ENCODE measurements at regions not wholly inside any gene's neighbourhood (a gene's known extent, or its start where the extent isn't known, plus 50 kb on each side); places are given as distances from the start of the nearest gene placed in this dataset.
"Not testable (repeated sequence)": the region's sequence is repeated elsewhere in the genome, so short reads cannot be mapped to it uniquely, and the experiment has no call there.

- H3K27me3 Mint-ChIP-seq = peaks cover 36% of the 10 kb centered on the region
Observed at GRCh38 chr19:41495589-41495988, 52.6 kb downstream of the ERICH4 start.

GRCh38 chr19:41499899-41500298 lies 56.9 kb downstream of the ERICH4 start:
- Mint-ChIP-seq H3K4me1 (peaks cover 11% of the 10 kb centered on the region), H3K9me3 (no peaks in the 10 kb centered on the region), H3K27ac (no peak overlapping the region)

More at GRCh38 chr19:41495589-41495988, 52.6 kb downstream of the ERICH4 start:
- Mint-ChIP-seq H3K27ac (no peak overlapping the region), H3K4me3 (no peak overlapping the region), H3K4me1 (no peaks in the 10 kb centered on the region), H3K9me3 (peaks cover 0 to 4% of the 10 kb centered on the region in 2 donors)
- DNase-seq = no peak
- ATAC-seq = no peak

GRCh38 chr19:41500443-41500842 lies 57.5 kb downstream of the ERICH4 start:
- Mint-ChIP-seq H3K27ac (no peak overlapping the region), H3K4me3 (no peak overlapping the region), H3K27me3 (peaks cover 62% of the 10 kb centered on the region), H3K9me3 (no peaks in the 10 kb centered on the region), H3K4me1 (peaks cover 11% of the 10 kb centered on the region)
- no peak for DNase-seq
- no peak for ATAC-seq

More at GRCh38 chr19:41499899-41500298, 56.9 kb downstream of the ERICH4 start:
- ATAC-seq = no peak
- Mint-ChIP-seq H3K27me3 (peaks cover 57% of the 10 kb centered on the region), H3K4me3 (no peak overlapping the region)
- DNase-seq = no peak

GRCh38 chr19:41501854-41502253 lies 58.9 kb downstream of the ERICH4 start:
- H3K27me3 Mint-ChIP-seq = peaks cover 73% of the 10 kb centered on the region
- ATAC-seq = no peak

GRCh38 chr19:41505105-41505504 lies 62.1 kb downstream of the ERICH4 start:
- Mint-ChIP-seq H3K4me1 (peaks cover 11% of the 10 kb centered on the region), H3K4me3 (no peak overlapping the region), H3K27ac (no peak overlapping the region), H3K9me3 (no peaks in the 10 kb centered on the region), H3K27me3 (peaks cover 42% of the 10 kb centered on the region)
- DNase-seq (no peak), ATAC-seq (no peak)

More at GRCh38 chr19:41501854-41502253, 58.9 kb downstream of the ERICH4 start:
- no peak overlapping the region for H3K4me3 Mint-ChIP-seq
- H3K27ac Mint-ChIP-seq = no peak overlapping the region
- peaks cover 11% of the 10 kb centered on the region for H3K4me1 Mint-ChIP-seq
- DNase-seq = no peak
- H3K9me3 Mint-ChIP-seq = no peaks in the 10 kb centered on the region

- ATAC-seq = no peak
- no peak overlapping the region for H3K4me3 Mint-ChIP-seq
- H3K4me1 Mint-ChIP-seq = no peaks in the 10 kb centered on the region
- DNase-seq = no peak
- no peak overlapping the region for H3K27ac Mint-ChIP-seq
- no peaks in the 10 kb centered on the region for H3K9me3 Mint-ChIP-seq
- peaks cover 46% of the 10 kb centered on the region for H3K27me3 Mint-ChIP-seq
Observed at GRCh38 chr19:41510484-41510883, 65.5 kb upstream of the CEACAM21 start.

- Mint-ChIP-seq H3K4me3 (no peak overlapping the region), H3K9me3 (no peaks in the 10 kb centered on the region), H3K27me3 (peaks cover 42% of the 10 kb centered on the region), H3K27ac (no peak overlapping the region), H3K4me1 (peaks cover 2% of the 10 kb centered on the region)
- DNase-seq (no peak), ATAC-seq (no peak)
Observed at GRCh38 chr19:41511628-41512027, 64.3 kb upstream of the CEACAM21 start.

GRCh38 chr19:41515015-41515652 lies 60.8 kb upstream of the CEACAM21 start:
- no peak for DNase-seq
- no peak overlapping the region for H3K4me3 Mint-ChIP-seq
- no peak for ATAC-seq
- H3K27me3 Mint-ChIP-seq = peaks cover 56% of the 10 kb centered on the region
- peaks cover 11% of the 10 kb centered on the region for H3K4me1 Mint-ChIP-seq
- H3K9me3 Mint-ChIP-seq = no peaks in the 10 kb centered on the region
- peak overlapping the region in 1 of 2 donors; percentile 27 for H3K27ac Mint-ChIP-seq

GRCh38 chr19:41516292-41517171 lies 59.4 kb upstream of the CEACAM21 start:
- peaks cover 22% of the 10 kb centered on the region for H3K4me1 Mint-ChIP-seq
- peak in 1 of 2 donors; percentile 30 for DNase-seq
- ATAC-seq = peak; percentile 76
- not testable (repeated sequence) for H3K27ac Mint-ChIP-seq, H3K9me3 Mint-ChIP-seq
- H3K4me3 Mint-ChIP-seq = peak overlapping the region; percentile 29 to 43
- peaks cover 56% of the 10 kb centered on the region for H3K27me3 Mint-ChIP-seq

GRCh38 chr19:41518141-41518540 lies 57.8 kb upstream of the CEACAM21 start:
- Mint-ChIP-seq H3K27me3 (peaks cover 42% of the 10 kb centered on the region), H3K27ac (no peak overlapping the region), H3K9me3 (no peaks in the 10 kb centered on the region), H3K4me3 (no peak overlapping the region), H3K4me1 (peaks cover 36% of the 10 kb centered on the region)
- DNase-seq (no peak), ATAC-seq (no peak)

- DNase-seq = peak in 1 of 2 donors; percentile 34
- peaks cover 14% of the 10 kb centered on the region for H3K27me3 Mint-ChIP-seq
Observed at GRCh38 chr19:41521138-41521930, 54.6 kb upstream of the CEACAM21 start.

GRCh38 chr19:41521931-41522555 lies 53.9 kb upstream of the CEACAM21 start:
- Mint-ChIP-seq H3K27ac (peak overlapping the region; percentile 97 to 98), H3K27me3 (peaks cover 16% of the 10 kb centered on the region), H3K9me3 (no peaks in the 10 kb centered on the region), H3K4me3 (peak overlapping the region; percentile 89 to 92), H3K4me1 (peaks cover 37% of the 10 kb centered on the region)
- peak; percentile 39 to 58 for DNase-seq
- peak; percentile 77 for ATAC-seq

More at GRCh38 chr19:41521138-41521930, 54.6 kb upstream of the CEACAM21 start:
- Mint-ChIP-seq H3K4me1 (peaks cover 42% of the 10 kb centered on the region), H3K4me3 (peak overlapping the region; percentile 76 to 89), H3K27ac (peak overlapping the region; percentile 79 to 93)
- H3K9me3 Mint-ChIP-seq = not testable (repeated sequence)
- peak; percentile 74 for ATAC-seq

- H3K27ac Mint-ChIP-seq = no peak overlapping the region
Observed at GRCh38 chr19:41525989-41526388, 50.0 kb upstream of the CEACAM21 start.

More at GRCh38 chr19:41525989-41526388, 50.0 kb upstream of the CEACAM21 start:
- Mint-ChIP-seq H3K4me1 (peaks cover 64% of the 10 kb centered on the region), H3K4me3 (no peak overlapping the region), H3K27me3 (peaks cover 16% of the 10 kb centered on the region), H3K9me3 (peaks cover 14 to 30% of the 10 kb centered on the region in 2 donors)
- DNase-seq (no peak), ATAC-seq (no peak)
